ENCODE measurements at regions not wholly inside any gene's neighbourhood (a gene's known extent, or its start where the extent isn't known, plus 50 kb on each side); places are given as distances from the start of the nearest gene placed in this dataset.

- H3K4me3 ChIP-seq (ENCODE audit: low read depth, low read length), result no peak overlapping the region
- DNase-seq (ENCODE audit: low read depth), result no peak
- TF ChIP-seq CTCF (IDR thresholded peaks at IDR 0.05; ENCODE audit: insufficient read depth, low read length), result no peak
These were observed 337.9 kb downstream of the SATB2 start for GRCh38 chr2:199119796-199120195.

DNA sequence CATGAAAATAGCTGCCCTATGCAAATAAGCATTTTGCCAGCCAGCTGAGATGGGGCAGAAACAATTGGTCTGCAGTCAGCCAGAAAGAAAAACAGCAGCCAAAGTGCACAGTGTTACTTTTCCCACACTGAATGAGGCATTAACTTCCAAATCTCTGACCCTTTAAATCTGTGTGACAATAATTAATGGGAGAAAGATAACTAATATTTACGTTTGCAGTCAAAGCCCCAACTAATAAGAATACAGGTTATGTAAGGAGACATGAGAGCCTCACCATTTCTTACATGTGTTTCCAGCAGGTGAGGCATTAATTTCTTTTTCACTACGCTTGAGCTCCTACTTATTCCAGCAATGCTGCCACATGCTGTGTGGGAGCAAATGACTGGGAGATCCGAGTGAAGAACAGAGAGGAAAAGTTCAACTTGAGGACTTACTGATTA, 339.0 kb downstream of the SATB2 start:
- H3K4me3 ChIP-seq (ENCODE audit: low read depth, low read length), result no peak overlapping the region
- DNase-seq (ENCODE audit: low read depth), result no peak
- TF ChIP-seq CTCF (IDR thresholded peaks at IDR 0.05; ENCODE audit: insufficient read depth, low read length), result no peak

GRCh38 chr2:199115169-199115568, 342.6 kb downstream of the SATB2 start:
- DNase-seq (ENCODE audit: low read depth), result no peak
- H3K4me3 ChIP-seq (ENCODE audit: low read depth, low read length), result no peak overlapping the region
- no peak for TF ChIP-seq CTCF (IDR thresholded peaks at IDR 0.05; ENCODE audit: insufficient read depth, low read length)

DNA sequence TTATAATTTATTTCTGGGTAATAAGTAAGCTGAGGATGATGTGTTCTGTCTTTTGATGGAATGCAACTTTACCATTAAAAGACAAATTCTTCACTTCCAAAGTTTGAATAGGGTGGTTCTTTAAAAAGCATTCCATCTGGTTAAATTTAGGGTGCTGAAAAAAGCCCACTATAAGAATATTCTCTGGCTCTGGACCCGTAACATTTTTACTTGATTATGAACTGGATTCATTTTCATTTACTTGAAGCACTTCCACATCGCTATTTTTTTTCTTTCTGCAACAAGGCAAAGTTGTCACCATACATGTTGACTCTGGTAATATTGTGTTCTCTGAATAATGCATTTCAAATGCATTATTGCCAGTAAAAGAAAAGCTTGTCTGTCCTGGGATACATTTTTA, 344.6 kb downstream of the SATB2 start:
- DNase-seq (ENCODE audit: low read depth), result no peak
- H3K4me3 ChIP-seq (ENCODE audit: low read depth, low read length), result no peak overlapping the region
- TF ChIP-seq CTCF (IDR thresholded peaks at IDR 0.05; ENCODE audit: insufficient read depth, low read length), result no peak

DNA sequence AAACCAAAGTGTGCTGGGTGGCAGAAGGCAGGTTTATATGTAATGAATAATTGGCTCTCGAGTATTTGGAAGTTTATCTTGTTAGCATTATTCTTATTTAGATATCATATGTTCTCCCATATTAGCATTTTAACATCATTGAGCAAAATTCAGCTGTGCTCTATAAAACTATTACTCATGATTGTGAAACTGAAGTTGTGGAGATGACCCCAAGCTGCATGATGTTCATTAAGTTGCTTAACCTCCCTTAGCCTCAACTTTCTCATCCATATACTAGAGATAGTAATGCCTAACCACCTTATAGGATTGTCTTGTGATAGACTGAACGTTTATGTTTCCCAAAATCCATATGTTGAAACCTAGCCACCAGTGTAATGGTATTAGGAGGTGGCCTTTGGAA, 346.3 kb downstream of the SATB2 start:
- no peak for DNase-seq (ENCODE audit: low read depth)
- TF ChIP-seq CTCF (IDR thresholded peaks at IDR 0.05; ENCODE audit: insufficient read depth, low read length), result no peak
- H3K4me3 ChIP-seq (ENCODE audit: low read depth, low read length), result no peak overlapping the region

DNA sequence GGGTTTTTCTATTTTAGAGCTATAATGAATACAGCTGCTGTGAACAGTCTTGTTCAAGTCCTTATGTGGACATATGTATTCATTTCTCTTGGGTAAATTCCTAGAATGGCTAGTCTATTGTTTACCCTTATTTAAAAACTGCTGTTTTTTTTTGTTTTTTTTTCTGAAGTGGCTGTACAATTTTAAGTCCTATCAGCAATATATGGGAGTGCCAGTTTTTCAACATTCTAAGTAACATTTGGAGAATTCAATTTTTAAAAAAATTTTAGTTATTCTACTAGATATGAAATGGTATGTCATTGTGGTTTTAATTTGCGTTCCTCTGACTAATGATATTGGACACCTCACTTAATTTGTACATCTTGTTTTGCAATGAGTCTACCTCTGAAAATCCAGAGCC, 349.7 kb downstream of the SATB2 start:
- no peak for TF ChIP-seq CTCF (IDR thresholded peaks at IDR 0.05; ENCODE audit: insufficient read depth, low read length)
- DNase-seq (ENCODE audit: low read depth), result no peak
- H3K4me3 ChIP-seq (ENCODE audit: low read depth, low read length), result no peak overlapping the region

DNA sequence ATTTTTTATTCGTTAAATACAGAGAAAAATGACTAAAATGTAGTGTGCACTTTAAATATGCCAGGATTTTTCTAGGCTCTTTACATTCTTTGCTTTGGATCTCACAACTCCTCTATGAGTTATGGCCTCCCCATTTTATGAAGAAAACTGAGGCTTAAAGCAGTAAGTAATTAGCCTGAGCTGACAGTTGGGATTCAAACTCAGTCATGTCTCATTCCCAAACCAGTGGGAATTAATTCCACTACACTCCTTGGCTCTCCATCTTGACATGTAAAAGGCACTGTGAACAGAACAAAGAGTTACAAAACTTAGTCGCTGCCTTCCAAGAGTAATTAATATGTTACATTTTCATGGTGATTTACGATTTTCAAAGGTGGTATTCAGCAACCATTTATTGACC, 351.9 kb downstream of the SATB2 start:
- no peak overlapping the region for H3K4me3 ChIP-seq (ENCODE audit: low read depth, low read length)
- no peak for DNase-seq (ENCODE audit: low read depth)
- no peak for TF ChIP-seq CTCF (IDR thresholded peaks at IDR 0.05; ENCODE audit: insufficient read depth, low read length)

All from fibroblast of the aortic adventitia (primary cell).